MM.1S (cell line): ENCODE measurements at regions not wholly inside any gene's neighbourhood (a gene's known extent, or its start where the extent isn't known, plus 50 kb on each side); places are given as distances from the start of the nearest gene placed in this dataset.

ENCODE experiments used
- DNase-seq: peaks from one replicate; pipeline ENCODE4 v3.0.0-alpha.2; 2015
- H2AFZ ChIP-seq: fragments of 300-600 bp; sonication (generic); 2 replicates; pipeline ENCODE4 v1.6.0; 2016; ENCODE audit warnings: antibody characterized with exemption, low read length
- H3F3A ChIP-seq: fragments of 300-600 bp; sonication (generic); 2 replicates; pipeline ENCODE4 v1.6.1; 2016; ENCODE audit warnings: mild to moderate bottlenecking, antibody characterized with exemption, low read length, moderate library complexity, mixed read lengths; ENCODE audit not compliant: insufficient read depth
- H3K27ac ChIP-seq: fragments of 300-600 bp; sonication (generic); 2 replicates; pipeline ENCODE4 v1.5.1; 2016; ENCODE audit warnings: mild to moderate bottlenecking, low read length
- H3K27me3 ChIP-seq: fragments of 300-600 bp; sonication (generic); replicated peaks from 2 replicates; pipeline ENCODE4 v1.6.0; 2016; ENCODE audit warnings: low read length; ENCODE audit not compliant: insufficient read depth
- H3K36me3 ChIP-seq: fragments of 300-600 bp; sonication (generic); replicated peaks from 2 replicates; pipeline ENCODE4 v1.6.1; 2016; ENCODE audit warnings: mild to moderate bottlenecking, low read length, mixed read lengths; ENCODE audit not compliant: insufficient read depth
- H3K4me1 ChIP-seq: fragments of 300-600 bp; sonication (generic); 2 replicates; pipeline ENCODE4 v1.6.1; 2016; ENCODE audit warnings: low read length, mixed read lengths
- H3K4me2 ChIP-seq: fragments of 300-600 bp; sonication (generic); 2 replicates; pipeline ENCODE4 v1.6.0; 2016; ENCODE audit warnings: low read depth, low read length
- H3K4me3 ChIP-seq: fragments of 300-600 bp; sonication (generic); 2 replicates; pipeline ENCODE4 v1.5.1; 2016; ENCODE audit warnings: low read length, mixed read lengths
- H3K79me2 ChIP-seq: fragments of 300-600 bp; sonication (generic); 2 replicates; pipeline ENCODE4 v1.6.1; 2016; ENCODE audit warnings: mixed run types, low read length, mixed read lengths
- H3K9ac ChIP-seq: fragments of 300-600 bp; sonication (generic); 2 replicates; pipeline ENCODE4 v1.6.1; 2016; ENCODE audit warnings: low read length, mixed read lengths
- H3K9me2 ChIP-seq: fragments of 300-600 bp; sonication (generic); replicated peaks from 2 replicates; pipeline ENCODE4 v1.6.1; 2016; ENCODE audit warnings: mild to moderate bottlenecking, low read length, mixed read lengths; ENCODE audit not compliant: insufficient read depth
- H3K9me3 ChIP-seq: fragments of 300-600 bp; sonication (generic); replicated peaks from 2 replicates; pipeline ENCODE4 v1.6.1; 2016; ENCODE audit warnings: mild to moderate bottlenecking, low read length, mixed read lengths; ENCODE audit not compliant: insufficient read depth
- H4K20me1 ChIP-seq: fragments of 300-600 bp; sonication (generic); 2 replicates; pipeline ENCODE4 v1.6.1; 2016; ENCODE audit warnings: mild to moderate bottlenecking, low read length, moderate library complexity, mixed read lengths; ENCODE audit not compliant: insufficient read depth
- EZH2 ChIP-seq: fragments of 300-600 bp; sonication (generic); optimal IDR thresholded peaks from 2 replicates; pipeline ENCODE3; 2017; ENCODE audit warnings: low read depth, mild to moderate bottlenecking, antibody characterized with exemption, low read length, mixed read lengths
- EZH2phosphoT487 ChIP-seq: fragments of 300-600 bp; sonication (generic); IDR thresholded peaks from 2 replicates; pipeline ENCODE4 v1.6.1; 2018; ENCODE audit warnings: antibody characterized with exemption, low read length
- TF ChIP-seq, protein P1 (sequence below): fragments of 300-600 bp; sonication (generic); IDR thresholded peaks from 2 replicates; pipeline ENCODE4 v1.5.1; 2016; ENCODE audit warnings: antibody characterized with exemption, low read length, mixed read lengths

DNA sequence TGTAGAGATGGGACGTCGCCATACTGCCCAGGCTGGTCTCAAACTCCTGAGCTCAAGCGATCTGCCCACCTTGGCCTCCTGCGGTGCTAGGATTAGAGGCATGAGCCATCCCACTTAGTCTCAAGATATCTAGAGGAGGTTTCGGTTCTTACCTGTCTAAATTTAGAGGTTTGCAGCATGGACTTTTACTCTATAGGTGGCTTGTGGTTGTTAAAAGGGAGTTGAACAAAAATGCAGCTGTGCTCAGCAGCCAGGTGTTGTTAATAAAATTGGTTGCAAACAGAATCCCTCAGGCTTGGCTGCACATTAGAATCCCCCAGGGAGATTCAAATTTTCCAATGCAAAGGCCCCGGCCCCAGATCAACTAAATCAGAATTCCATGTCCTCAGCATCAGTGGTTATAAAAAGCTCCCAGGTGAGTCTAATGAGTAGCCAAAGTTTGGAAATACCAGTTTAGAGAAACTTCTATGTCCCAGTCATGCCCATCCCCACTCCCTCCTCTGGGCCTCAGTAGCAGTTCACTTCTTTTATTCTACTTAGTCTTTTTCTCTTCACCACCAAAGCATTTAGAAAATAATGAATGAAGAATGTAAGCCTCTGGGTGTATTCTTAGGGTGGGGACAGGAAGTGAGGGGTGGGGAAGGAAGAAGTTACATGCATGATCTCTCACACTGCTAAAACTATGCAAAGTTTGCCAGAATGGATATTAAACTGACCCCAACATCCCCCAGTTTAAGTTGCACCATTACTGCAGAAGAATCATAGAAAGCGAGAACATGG, 471.0 kb downstream of the COG6 start:
- no peaks in the 10 kb centered on the region for H3K9me2 ChIP-seq
- TF ChIP-seq EZH2phosphoT487 (no peak), EZH2 (no peak)
- TF ChIP-seq, protein P1, sequence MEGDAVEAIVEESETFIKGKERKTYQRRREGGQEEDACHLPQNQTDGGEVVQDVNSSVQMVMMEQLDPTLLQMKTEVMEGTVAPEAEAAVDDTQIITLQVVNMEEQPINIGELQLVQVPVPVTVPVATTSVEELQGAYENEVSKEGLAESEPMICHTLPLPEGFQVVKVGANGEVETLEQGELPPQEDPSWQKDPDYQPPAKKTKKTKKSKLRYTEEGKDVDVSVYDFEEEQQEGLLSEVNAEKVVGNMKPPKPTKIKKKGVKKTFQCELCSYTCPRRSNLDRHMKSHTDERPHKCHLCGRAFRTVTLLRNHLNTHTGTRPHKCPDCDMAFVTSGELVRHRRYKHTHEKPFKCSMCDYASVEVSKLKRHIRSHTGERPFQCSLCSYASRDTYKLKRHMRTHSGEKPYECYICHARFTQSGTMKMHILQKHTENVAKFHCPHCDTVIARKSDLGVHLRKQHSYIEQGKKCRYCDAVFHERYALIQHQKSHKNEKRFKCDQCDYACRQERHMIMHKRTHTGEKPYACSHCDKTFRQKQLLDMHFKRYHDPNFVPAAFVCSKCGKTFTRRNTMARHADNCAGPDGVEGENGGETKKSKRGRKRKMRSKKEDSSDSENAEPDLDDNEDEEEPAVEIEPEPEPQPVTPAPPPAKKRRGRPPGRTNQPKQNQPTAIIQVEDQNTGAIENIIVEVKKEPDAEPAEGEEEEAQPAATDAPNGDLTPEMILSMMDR: no peak
- no peaks in the 10 kb centered on the region for H3K79me2 ChIP-seq
- H2AFZ ChIP-seq: no peak overlapping the region
- H3K27ac ChIP-seq: peak overlapping the region; percentile 58; the same call in 1 of the 2 replicates
- peaks cover 33% of the 10 kb centered on the region for H3K4me1 ChIP-seq
- H3K9ac ChIP-seq: no peak overlapping the region
- peaks cover 24% of the 10 kb centered on the region for H3F3A ChIP-seq
- peak; percentile 76 for DNase-seq
- H3K9me3 ChIP-seq: no peaks in the 10 kb centered on the region
- peak overlapping the region; percentile 59 for H3K4me2 ChIP-seq
- no peaks in the 10 kb centered on the region for H4K20me1 ChIP-seq
- H3K4me3 ChIP-seq: peak overlapping the region; percentile 34
- H3K36me3 ChIP-seq: no peaks in the 10 kb centered on the region
- H3K27me3 ChIP-seq: no peaks in the 10 kb centered on the region

DNA sequence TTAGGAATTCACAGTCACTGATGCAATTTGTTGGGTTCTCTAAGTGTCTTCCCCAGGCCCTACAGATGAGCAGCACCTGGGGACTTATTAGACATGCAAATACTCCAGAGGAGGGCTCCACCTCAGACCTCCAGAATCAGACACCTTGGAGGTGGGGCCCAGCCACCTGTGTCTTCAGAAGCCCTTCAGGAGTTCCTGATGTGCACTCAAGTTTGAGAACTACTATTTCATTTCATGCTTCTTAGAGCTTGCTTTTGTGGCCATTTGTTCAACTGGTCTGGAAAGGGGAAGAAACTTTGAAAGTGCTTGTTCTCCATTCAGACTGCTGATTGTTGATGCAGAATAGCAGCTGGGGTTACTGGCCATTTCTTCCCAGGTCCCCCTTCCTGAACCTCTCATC, 472.0 kb downstream of the COG6 start:
- Histone ChIP-seq H4K20me1 (no peaks in the 10 kb centered on the region), H2AFZ (0 out of 2 replicates have a peak overlapping the region, but pooled peaks have one; percentile 19), H3K9ac (no peak overlapping the region), H3K9me3 (no peaks in the 10 kb centered on the region), H3K4me2 (peak overlapping the region; percentile 59; the same call in 1 of the 2 replicates), H3K36me3 (no peaks in the 10 kb centered on the region), H3K79me2 (no peaks in the 10 kb centered on the region), H3K27me3 (no peaks in the 10 kb centered on the region), H3F3A (peaks cover 24% of the 10 kb centered on the region), H3K4me1 (peaks cover 33% of the 10 kb centered on the region), H3K4me3 (peak overlapping the region; percentile 34; the same call in 1 of the 2 replicates), H3K9me2 (no peaks in the 10 kb centered on the region), H3K27ac (peak overlapping the region; percentile 58; the same call in 1 of the 2 replicates)
- TF ChIP-seq, protein P1: no peak
- TF ChIP-seq EZH2phosphoT487 (no peak), EZH2 (no peak)
- peak; percentile 63 for DNase-seq

DNA sequence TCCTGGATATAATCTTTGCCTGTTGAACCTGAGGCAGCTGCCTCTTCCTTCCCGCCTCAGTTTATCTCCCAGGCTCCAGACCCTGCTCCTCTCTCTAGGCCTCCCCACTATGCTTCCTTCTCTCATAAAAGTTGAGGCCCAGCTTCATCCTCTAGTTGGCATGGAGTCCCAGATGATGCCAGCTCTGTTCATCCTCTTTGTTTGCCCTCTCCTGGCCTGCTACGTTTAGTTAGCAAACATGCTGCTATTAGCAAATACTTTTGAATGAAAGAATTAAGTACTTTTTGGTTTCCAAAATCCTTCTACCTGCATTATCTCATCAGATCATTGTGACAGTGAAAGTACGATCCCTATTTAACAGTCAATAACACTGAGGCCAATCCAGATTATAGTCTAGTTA, 472.5 kb downstream of the COG6 start:
- Histone ChIP-seq H3K9me3 (no peaks in the 10 kb centered on the region), H3K36me3 (no peaks in the 10 kb centered on the region), H3K4me2 (peak overlapping the region; percentile 59; the same call in 1 of the 2 replicates), H4K20me1 (no peaks in the 10 kb centered on the region), H3K4me3 (no peak overlapping the region), H3K9me2 (no peaks in the 10 kb centered on the region), H3K79me2 (no peaks in the 10 kb centered on the region), H3K9ac (no peak overlapping the region), H2AFZ (no peak overlapping the region), H3K27me3 (no peaks in the 10 kb centered on the region), H3K27ac (peak overlapping the region; percentile 58; the same call in 1 of the 2 replicates), H3K4me1 (peaks cover 33% of the 10 kb centered on the region), H3F3A (peaks cover 24% of the 10 kb centered on the region)
- no peak for TF ChIP-seq EZH2
- TF ChIP-seq, protein P1: no peak
- no peak for TF ChIP-seq EZH2phosphoT487
- no peak for DNase-seq
